Testis (tissue), 2 donors: ENCODE measurements at regions not wholly inside any gene's neighbourhood (a gene's known extent, or its start where the extent isn't known, plus 50 kb on each side); places are given as distances from the start of the nearest gene placed in this dataset.

Source experiments
- DNase-seq: peaks from one replicate; pipeline ENCODE4 v3.0.0-alpha.2; 2019
- H3K27ac ChIP-seq, 2 donors: fragments of 200-600 bp; sonication (generic); one replicate each; pipeline ENCODE4 v1.5.1; 2019
- H3K27me3 ChIP-seq: fragments of 200-600 bp; sonication (generic); one replicate; pipeline ENCODE4 v1.5.1; 2019
- H3K36me3 ChIP-seq: fragments of 200-600 bp; sonication (generic); one replicate; pipeline ENCODE4 v1.5.1; 2017; ENCODE audit warnings: low read depth; ENCODE audit errors: missing control alignments
- H3K4me1 ChIP-seq: fragments of 200-600 bp; sonication (generic); one replicate; pipeline ENCODE4 v1.5.1; 2019
- H3K4me3 ChIP-seq, 2 donors: fragments of 200-600 bp; sonication (generic); one replicate each; pipeline ENCODE4 v1.5.1; 2017 to 2019
- H3K9me3 ChIP-seq: fragments of 200-600 bp; sonication (generic); one replicate; pipeline ENCODE4 v1.5.1; 2017
- CTCF ChIP-seq, 3 experiments: fragments of 450-650 bp in 2 of 3; fragments of 200-600 bp in 1 of 3; sonication (generic) in 1 of 3; IDR thresholded peaks; one replicate each; pipeline ENCODE4 v1.5.1; 2016 to 2019; ENCODE audit warnings: antibody characterized with exemption in 3 of 3, mild to moderate bottlenecking in 2 of 3, moderate library complexity in 1 of 3
- POLR2A ChIP-seq: fragments of 450-650 bp; IDR thresholded peaks from one replicate; pipeline ENCODE4 v1.6.1; 2017; ENCODE audit warnings: antibody characterized with exemption, mild to moderate bottlenecking, moderate library complexity
- WGBS, 2 donors: methylation state at CpG; one replicate each; pipeline ENCODE4 v1.1.5; 2018; 5-methylcytosine and 5-hydroxymethylcytosine counted together
- intact Hi-C: fragments of 100-400 bp; cut with DNase I; formaldehyde crosslinking; loops from one replicate; pipeline ENCODE4 v1.15.1; 2023; ENCODE audit warnings: low total_unique reads

- intact Hi-C loops, result no loop called here
- Histone ChIP-seq H3K9me3 (no peaks in the 10 kb centered on the region), H3K4me1 (no peaks in the 10 kb centered on the region), H3K27ac (no peak overlapping the region), H3K27me3 (no peaks in the 10 kb centered on the region), H3K4me3 (no peak overlapping the region), H3K36me3 (no peaks in the 10 kb centered on the region)
- TF ChIP-seq CTCF (IDR thresholded peaks at IDR 0.05) (no peak), POLR2A (no peak)
- no peak for DNase-seq
- WGBS, 2 donors, result 94 to 99% methylated on average over 4 of the region's 4 CpGs
These were observed 211.3 kb upstream of the DIO3 start for GRCh38 chr14:101350021-101350420.

GRCh38 chr14:101350691-101351090 lies 210.6 kb upstream of the DIO3 start:
- Histone ChIP-seq H3K9me3 (no peaks in the 10 kb centered on the region), H3K4me3 (no peak overlapping the region), H3K27ac (no peak overlapping the region), H3K27me3 (no peaks in the 10 kb centered on the region), H3K4me1 (no peaks in the 10 kb centered on the region), H3K36me3 (no peaks in the 10 kb centered on the region)
- TF ChIP-seq POLR2A (no peak), CTCF (IDR thresholded peaks at IDR 0.05) (no peak)
- WGBS, 2 donors, result 85 to 90% methylated on average over 5 of the region's 5 CpGs
- DNase-seq, result no peak
- intact Hi-C loops, result no loop called here

GRCh38 chr14:101351146-101351545 lies 210.1 kb upstream of the DIO3 start:
- TF ChIP-seq POLR2A (no peak), CTCF (IDR thresholded peaks at IDR 0.05) (no peak)
- no peaks in the 10 kb centered on the region for H3K27me3 ChIP-seq

GRCh38 chr14:101351769-101352168 lies 209.5 kb upstream of the DIO3 start:
- DNase-seq, result no peak
- H3K36me3 ChIP-seq, result no peaks in the 10 kb centered on the region
- no peaks in the 10 kb centered on the region for H3K4me1 ChIP-seq
- TF ChIP-seq CTCF (IDR thresholded peaks at IDR 0.05) (no peak), POLR2A (no peak)
- H3K27me3 ChIP-seq, result no peaks in the 10 kb centered on the region
- no peaks in the 10 kb centered on the region for H3K9me3 ChIP-seq
- WGBS, 2 donors, result 93 to 96% methylated on average over 5 of the region's 5 CpGs
- H3K4me3 ChIP-seq, result no peak overlapping the region
- no peak overlapping the region for H3K27ac ChIP-seq
- intact Hi-C loops, result no loop called here

More at GRCh38 chr14:101351146-101351545, 210.1 kb upstream of the DIO3 start:
- H3K4me3 ChIP-seq, result no peak overlapping the region
- no peaks in the 10 kb centered on the region for H3K4me1 ChIP-seq
- H3K9me3 ChIP-seq, result no peaks in the 10 kb centered on the region
- intact Hi-C loops, result no loop called here
- DNase-seq, result no peak
- H3K27ac ChIP-seq, result no peak overlapping the region
- H3K36me3 ChIP-seq, result no peaks in the 10 kb centered on the region
- WGBS, 2 donors, result 77 to 87% methylated on average over 7 of the region's 7 CpGs

- H3K9me3 ChIP-seq, result no peaks in the 10 kb centered on the region
- intact Hi-C loops, result no loop called here
- no peaks in the 10 kb centered on the region for H3K36me3 ChIP-seq
- no peak overlapping the region for H3K4me3 ChIP-seq
- no peak for TF ChIP-seq CTCF (IDR thresholded peaks at IDR 0.05)
- no peak for TF ChIP-seq POLR2A
- H3K27ac ChIP-seq, result no peak overlapping the region
- H3K4me1 ChIP-seq, result no peaks in the 10 kb centered on the region
- H3K27me3 ChIP-seq, result no peaks in the 10 kb centered on the region
- 93% methylated on average over 8 of the region's 8 CpGs for WGBS, 2 donors
- no peak for DNase-seq
These were observed 208.7 kb upstream of the DIO3 start for GRCh38 chr14:101352567-101352966.
